ENCODE measurements at regions not wholly inside any gene's neighbourhood (a gene's known extent, or its start where the extent isn't known, plus 50 kb on each side); places are given as distances from the start of the nearest gene placed in this dataset.

GRCh38 chr6:53744321-53744720, 50.5 kb upstream of the LRRC1 start:
- DNase-seq (ENCODE audit: low read depth), result no peak

GRCh38 chr6:53741034-53741823, 53.6 kb upstream of the LRRC1 start:
- no peak for DNase-seq (ENCODE audit: low read depth)

GRCh38 chr6:53737746-53738145, 57.1 kb upstream of the LRRC1 start:
- DNase-seq (ENCODE audit: low read depth), result no peak

GRCh38 chr6:53735896-53736295, 58.9 kb upstream of the LRRC1 start:
- DNase-seq (ENCODE audit: low read depth), result peak; percentile 82

GRCh38 chr6:53734473-53735299, 60.1 kb upstream of the LRRC1 start:
- peak; percentile 53 for DNase-seq (ENCODE audit: low read depth)

GRCh38 chr6:53731866-53732636, 62.8 kb upstream of the LRRC1 start:
- no peak for DNase-seq (ENCODE audit: low read depth)

GRCh38 chr6:53730767-53731166, 64.0 kb upstream of the LRRC1 start:
- no peak for DNase-seq (ENCODE audit: low read depth)

- peak; percentile 57 for DNase-seq (ENCODE audit: low read depth)
Observed at GRCh38 chr6:53728570-53729194, 63.1 kb upstream of the KLHL31 start.

GRCh38 chr6:53727748-53728147, 62.2 kb upstream of the KLHL31 start:
- no peak for DNase-seq (ENCODE audit: low read depth)

GRCh38 chr6:53725791-53726575, 60.4 kb upstream of the KLHL31 start:
- peak; percentile 81 for DNase-seq (ENCODE audit: low read depth)

- DNase-seq (ENCODE audit: low read depth), result no peak
Observed at GRCh38 chr6:53724501-53724900, 58.9 kb upstream of the KLHL31 start.

- DNase-seq (ENCODE audit: low read depth), result no peak
Observed at GRCh38 chr6:53723331-53723730, 57.8 kb upstream of the KLHL31 start.

GRCh38 chr6:53721766-53722165, 56.2 kb upstream of the KLHL31 start:
- DNase-seq (ENCODE audit: low read depth), result no peak

- peak; percentile 83 for DNase-seq (ENCODE audit: low read depth)
Observed at GRCh38 chr6:53718597-53719460, 53.3 kb upstream of the KLHL31 start.

GRCh38 chr6:53717566-53717965, 52.0 kb upstream of the KLHL31 start:
- DNase-seq (ENCODE audit: low read depth), result no peak

- no peak for DNase-seq (ENCODE audit: low read depth)
Observed at GRCh38 chr6:53715434-53715833, 49.9 kb upstream of the KLHL31 start.
